ENCODE measurements at regions not wholly inside any gene's neighbourhood (a gene's known extent, or its start where the extent isn't known, plus 50 kb on each side); places are given as distances from the start of the nearest gene placed in this dataset.
"Not testable (repeated sequence)": the region's sequence is repeated elsewhere in the genome, so short reads cannot be mapped to it uniquely, and the experiment has no call there.

DNA sequence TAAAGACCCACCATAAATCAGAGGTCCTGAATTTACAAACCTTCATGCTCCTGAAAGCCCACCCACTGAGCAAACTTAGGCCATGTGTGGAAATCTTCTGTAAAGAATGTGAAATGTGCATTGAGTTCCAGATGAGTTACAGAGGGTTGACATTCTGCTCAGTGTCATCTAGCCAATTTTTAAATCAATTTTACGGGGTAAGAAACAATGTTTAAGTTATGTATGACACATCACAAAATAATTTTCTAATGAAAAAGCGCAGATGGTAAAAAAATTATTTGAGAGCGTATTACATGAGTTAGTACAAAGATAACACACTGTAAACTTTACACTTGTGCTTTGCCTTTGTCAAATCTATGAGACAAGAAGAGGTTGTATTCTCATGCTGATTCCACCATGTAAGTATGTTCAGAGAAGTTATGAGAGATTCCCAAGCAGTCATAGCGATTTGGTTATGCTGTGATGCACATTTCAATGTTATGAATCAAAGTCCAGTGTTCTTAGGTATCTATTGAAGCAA is 446.3 kb downstream of the ADCYAP1 start:
- DNase-seq (ENCODE audit: missing footprints) (no peak), ATAC-seq (no peak)
- intact Hi-C loops (cut with DNase I): no loop called here

DNA sequence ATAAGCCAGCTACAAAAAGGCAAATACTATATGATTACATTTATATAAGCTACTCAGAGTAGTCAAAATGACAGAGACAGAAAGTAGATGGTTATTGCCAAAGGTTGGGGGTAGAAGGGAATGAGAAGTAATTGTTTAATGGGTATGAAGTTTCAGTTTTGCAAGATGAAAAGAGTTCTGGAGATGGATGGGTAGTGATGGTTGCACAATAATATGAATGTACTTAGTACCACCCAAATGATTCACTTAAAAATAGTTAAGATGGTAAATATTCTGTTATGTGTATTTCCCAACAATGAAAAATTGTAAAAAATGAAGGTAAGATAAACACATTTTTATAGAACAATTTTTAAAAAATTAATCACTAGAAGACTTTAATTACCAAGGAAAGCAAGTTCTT is 448.4 kb downstream of the ADCYAP1 start:
- ATAC-seq: no peak
- DNase-seq (ENCODE audit: missing footprints): no peak
- intact Hi-C loops (cut with DNase I): no loop called here

DNA sequence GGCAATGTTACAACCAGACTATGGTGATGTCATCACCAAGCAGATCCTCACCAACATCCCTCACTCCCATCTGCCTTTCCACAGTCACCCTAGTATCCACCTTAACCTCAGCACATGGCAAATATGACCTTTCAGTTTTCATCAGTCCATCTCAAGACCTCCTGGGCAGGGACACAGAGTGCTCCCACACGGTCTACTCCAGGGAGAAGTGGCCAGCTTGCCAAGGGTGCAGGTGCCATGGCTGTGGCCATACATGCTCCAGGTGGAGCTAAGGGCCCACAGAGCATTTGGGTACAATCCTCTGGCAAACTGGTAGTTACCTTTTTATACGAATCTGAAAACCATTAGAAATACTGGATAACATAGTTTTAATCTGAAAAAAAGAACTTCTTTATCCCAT is 453.1 kb downstream of the ADCYAP1 start:
- DNase-seq (ENCODE audit: missing footprints) (peak; percentile 66), ATAC-seq (no peak)
- intact Hi-C loops (cut with DNase I): no loop called here

DNA sequence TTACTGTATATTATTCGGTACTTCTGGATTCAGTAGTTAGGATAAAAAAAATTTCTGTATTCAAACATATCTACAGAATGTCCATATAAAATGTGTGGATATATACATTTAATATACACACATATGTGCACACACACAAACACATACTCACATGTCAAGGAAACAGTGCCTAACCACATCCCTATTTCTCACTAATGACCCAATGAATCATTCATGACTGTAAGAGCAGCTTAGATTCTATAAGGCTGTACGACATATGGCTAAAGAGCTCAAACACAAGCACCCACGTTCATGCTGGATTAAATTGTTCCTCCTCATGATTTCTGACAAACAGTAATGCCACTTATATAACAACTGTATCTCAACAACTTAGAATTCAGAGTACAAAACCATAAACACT is 457.3 kb downstream of the ADCYAP1 start:
- DNase-seq (ENCODE audit: missing footprints): no peak
- intact Hi-C loops (cut with DNase I): no loop called here
- ATAC-seq: no peak

DNA sequence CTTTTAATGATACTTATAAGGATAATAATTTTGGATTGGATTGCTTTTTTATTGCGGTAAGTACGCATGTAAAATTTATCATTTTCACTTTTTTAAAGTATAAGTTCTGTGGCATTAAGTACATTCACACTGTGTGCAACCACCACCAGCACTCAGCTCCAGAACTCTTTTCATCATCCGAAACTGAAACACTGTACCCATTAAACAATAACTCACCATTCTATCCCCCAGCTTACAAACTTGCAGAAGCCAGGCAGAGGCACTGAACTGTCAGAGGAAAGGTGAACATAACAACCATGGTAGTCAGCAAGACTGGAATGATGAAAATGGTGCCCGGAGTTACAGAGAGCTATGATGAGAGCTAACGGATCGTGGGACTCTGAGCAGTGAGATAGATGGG is 465.9 kb downstream of the ADCYAP1 start:
- intact Hi-C loops (cut with DNase I): no loop called here
- DNase-seq (ENCODE audit: missing footprints) (no peak), ATAC-seq (no peak)

DNA sequence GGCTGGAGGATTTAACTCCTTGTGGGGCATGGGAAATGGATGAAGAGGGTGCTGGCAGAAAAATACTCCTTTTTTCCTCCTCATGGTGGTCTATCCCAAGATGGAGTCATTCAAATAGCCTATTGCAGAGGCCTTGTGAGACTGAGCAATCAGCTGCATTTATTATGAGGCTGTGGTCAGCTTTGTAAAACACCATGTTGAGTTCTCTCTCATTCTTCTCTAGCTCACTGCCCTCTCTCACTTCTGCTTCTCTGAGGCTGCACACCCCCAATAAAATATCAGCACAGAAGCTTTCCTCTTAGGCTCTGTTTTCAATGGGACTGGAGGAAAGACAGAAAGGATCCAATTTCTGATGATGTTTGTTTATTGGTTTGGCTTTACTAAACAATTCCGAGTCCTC is 467.1 kb downstream of the ADCYAP1 start:
- intact Hi-C loops (cut with DNase I): no loop called here
- no peak for DNase-seq (ENCODE audit: missing footprints)
- no peak for ATAC-seq

DNA sequence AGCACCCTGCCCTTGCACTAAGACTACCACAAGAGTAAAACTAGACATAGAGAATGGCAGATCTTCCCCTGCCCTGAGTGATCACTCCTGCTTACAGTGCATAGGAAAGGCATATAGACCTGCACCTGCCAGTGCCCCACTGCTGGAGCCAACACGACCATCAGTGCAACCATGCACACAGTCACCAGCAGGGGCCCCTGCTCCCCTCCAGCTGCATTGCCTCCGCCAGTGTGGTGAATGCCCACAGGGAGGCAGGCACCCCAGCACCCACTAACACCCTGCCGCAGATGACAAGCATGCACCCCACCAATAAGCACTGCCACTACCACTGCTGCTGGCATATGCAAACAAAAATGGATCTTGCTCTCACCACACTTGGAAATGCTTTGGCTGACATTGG is 478.8 kb downstream of the ADCYAP1 start:
- DNase-seq (ENCODE audit: missing footprints) (no peak), ATAC-seq (no peak)
- intact Hi-C loops (cut with DNase I): no loop called here

DNA sequence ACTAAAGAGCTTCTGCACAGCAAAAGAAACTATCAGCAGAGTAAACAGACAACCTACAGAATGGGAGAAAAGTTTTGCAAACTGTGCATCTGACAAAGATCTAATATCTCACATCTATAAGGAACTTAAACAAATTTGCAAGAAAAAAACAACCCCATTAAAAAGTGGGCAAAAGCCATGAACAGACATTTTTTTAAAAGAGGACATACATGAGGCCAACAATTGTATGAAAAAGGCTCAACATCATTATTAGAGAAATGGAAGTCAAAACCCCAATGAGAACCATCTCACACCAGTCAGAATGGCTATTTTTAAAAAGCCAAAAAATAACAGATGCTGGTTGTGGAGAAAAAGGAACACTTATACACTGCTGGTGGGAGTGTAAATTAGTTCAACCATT is 483.8 kb downstream of the ADCYAP1 start:
- ATAC-seq; DNase-seq (ENCODE audit: missing footprints); intact Hi-C loops (cut with DNase I): not testable (repeated sequence)

DNA sequence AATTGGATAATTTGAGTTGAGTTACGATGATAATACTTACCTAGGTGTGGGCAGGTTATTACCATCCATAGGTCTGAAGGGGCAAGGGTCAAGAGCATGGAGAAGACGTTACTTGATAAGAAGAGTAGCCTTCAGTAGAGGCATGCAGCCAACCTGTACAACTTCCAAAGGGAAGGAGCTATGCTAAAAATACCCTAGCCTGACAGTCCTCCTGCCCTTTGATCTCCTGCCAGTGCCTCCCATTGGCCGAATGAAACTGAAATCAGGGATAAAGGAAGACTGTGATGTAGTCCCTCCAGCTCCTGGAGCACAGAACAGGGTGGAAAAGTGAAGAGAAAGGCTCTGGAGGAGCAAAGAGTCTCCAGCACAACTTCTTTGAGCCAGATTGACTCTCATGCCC is 487.4 kb downstream of the ADCYAP1 start:
- intact Hi-C loops (cut with DNase I): no loop called here
- DNase-seq (ENCODE audit: missing footprints) (no peak), ATAC-seq (no peak)

DNA sequence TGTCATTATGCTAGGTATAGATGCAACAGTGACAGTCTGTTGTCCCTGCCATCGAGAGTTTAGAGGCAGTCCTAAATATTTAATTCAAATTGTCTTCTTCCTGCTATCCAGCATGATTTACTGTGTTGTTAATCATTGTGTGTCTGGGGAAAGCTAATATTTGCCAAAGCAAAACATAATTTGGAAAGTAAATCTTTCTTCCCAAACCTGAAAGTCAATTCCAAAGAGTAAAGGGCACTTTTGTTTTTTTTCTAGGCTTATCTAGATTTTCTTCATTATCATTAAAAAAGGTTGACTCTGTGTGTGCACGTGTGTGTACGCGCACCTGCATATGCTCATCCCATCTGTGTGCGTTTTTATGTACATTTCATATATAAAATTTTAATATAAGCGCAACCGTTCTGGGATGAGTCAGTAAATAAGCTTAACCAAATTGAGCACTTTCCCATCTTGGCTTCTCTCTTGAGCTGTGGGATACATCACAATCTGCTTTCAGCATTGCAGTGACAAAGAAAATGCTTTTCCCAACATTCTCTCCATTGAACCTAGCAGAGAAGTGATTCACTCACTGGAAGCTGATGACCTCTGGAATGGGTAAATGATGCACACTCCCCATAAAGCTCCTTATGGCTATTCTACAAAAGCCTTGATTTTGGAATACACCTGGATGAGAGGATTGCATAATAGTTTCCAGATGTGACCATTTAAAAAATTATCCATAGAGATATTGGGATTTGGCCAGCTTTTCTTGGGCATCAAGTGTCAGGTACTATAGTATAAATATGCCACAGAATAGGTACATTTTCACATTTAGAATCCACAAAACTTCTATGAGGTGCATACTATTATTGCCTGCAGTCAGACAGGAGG is 488.4 kb downstream of the ADCYAP1 start:
- no peak for ATAC-seq
- no peak for DNase-seq (ENCODE audit: missing footprints)
- intact Hi-C loops (cut with DNase I): no loop called here

DNA sequence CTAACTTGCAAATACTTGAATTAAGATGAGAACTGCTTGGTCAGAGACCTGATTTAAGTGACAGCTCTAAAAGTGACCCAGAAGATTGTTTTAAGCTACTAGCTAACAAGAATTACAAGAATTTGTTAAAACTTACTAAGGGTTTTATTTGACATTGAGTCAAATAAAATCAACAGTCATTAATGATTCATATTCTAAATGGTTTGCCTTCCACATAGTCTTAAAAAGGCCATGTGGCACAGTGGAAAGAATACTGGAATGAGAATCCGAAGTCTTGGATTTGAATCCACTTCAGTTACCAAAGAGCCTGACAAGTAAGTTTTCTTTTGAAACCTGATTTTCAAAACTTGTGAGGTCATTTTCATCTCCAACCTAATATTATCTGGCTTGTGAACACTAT is 489.3 kb downstream of the ADCYAP1 start:
- ATAC-seq (no peak), DNase-seq (ENCODE audit: missing footprints) (no peak)
- intact Hi-C loops (cut with DNase I): no loop called here

DNA sequence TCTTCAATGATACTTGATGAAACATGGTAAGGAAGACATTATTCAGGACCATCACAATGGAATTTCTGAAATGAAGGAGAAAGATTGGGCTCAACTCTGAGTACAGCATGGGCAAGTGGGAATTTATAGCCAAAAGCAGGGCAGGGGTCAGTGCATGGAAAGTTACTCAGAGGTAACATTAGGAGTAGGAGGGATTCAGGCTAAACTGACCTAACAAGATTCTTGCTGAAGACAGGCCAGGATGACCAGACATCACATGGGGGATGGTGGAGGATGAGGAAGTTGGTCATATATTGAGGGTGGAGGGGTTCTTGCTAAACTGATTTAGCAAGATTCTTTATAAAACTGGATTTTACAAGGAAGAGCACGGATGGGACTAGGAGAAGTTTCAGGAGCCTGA is 489.8 kb downstream of the ADCYAP1 start:
- ATAC-seq (no peak), DNase-seq (ENCODE audit: missing footprints) (no peak)
- intact Hi-C loops (cut with DNase I): no loop called here

DNA sequence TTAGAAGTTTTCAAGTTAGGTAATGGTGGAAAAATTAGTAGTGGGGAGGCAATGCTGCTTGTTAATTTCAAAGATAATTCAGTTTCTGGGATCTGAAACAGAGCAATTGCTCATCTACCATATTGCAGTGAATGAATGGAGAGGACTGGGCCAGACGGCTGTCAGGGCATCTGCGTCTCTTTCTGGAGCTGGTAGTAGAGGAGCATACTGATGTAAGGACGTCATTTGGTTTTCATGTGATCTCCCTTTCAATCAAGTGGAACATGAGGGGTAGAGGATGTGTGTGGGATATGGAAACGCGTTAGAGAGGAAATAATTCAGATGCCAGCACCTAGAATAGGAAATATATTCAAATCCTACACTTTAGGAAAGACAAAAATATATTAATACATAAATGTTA is 490.3 kb downstream of the ADCYAP1 start:
- no peak for DNase-seq (ENCODE audit: missing footprints)
- no peak for ATAC-seq
- intact Hi-C loops (cut with DNase I): no loop called here

DNA sequence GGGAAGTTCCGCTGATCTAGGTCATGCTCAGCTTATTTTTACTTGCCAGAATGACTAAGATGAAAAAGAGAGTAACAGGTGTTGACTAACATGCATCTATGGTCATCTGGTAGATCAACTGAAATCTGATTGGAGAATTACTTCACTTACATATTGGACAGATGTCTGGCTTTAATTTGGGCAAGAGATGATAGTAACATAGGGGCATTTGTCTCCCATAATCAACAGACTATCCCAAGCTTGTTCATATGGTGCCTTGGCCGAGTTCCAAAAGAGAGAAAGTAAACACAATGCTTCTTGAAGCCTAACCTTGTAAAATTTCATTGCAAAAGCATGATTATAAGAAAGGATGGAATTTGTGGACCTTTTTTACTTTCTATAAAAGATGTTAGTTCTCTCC is 503.7 kb downstream of the ADCYAP1 start:
- ATAC-seq (no peak), DNase-seq (ENCODE audit: missing footprints) (no peak)
- intact Hi-C loops (cut with DNase I): no loop called here

DNA sequence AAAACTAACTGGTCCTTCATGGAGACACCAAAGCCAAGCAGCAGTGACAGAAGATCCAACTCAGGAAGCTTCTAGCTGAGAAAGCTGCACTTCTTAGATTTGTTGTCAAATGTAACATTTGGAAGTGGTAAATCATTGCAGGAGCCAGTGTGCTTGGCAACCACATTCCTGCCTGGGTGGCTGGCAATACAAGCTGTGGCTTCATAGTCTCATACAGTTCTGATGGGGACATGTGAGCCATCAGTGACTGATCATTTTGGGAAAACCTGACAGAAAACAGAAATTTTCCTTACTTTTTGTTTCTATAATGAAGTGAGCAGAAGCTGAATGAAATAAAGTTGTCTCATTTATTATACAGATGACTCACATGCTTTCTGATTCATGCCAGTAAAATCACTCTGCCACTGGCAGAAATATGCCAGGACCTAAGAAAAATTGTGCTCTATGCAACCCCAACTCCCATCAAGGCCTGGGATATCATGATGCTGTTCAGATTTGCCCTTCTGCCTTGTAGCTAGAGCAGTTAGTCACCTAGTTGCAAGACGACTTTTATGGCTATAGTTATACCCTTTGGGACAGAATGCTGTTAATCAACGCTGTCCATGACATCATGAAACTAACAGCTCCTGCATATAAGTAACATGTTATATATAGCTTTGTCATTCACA is 508.1 kb downstream of the ADCYAP1 start:
- intact Hi-C loops (cut with DNase I): no loop called here
- DNase-seq (ENCODE audit: missing footprints): no peak
- no peak for ATAC-seq

DNA sequence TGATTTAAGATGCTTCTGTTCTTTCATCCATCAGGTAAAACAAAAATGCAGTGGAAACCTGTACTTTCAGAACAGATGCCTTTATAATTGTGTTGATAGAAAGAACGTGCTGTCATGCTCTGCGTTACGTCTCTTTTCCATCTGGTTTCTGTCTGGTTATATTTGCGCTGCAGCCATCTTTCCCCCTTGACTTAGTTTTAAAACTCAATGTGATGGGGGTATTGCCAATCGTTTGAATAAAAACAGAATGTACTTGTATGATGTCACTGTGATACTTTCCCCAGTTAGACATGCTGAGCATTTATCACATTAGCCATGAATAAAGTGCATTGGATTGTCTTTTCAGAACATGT is 508.6 kb downstream of the ADCYAP1 start:
- intact Hi-C loops (cut with DNase I): no loop called here
- no peak for ATAC-seq
- no peak for DNase-seq (ENCODE audit: missing footprints)

DNA sequence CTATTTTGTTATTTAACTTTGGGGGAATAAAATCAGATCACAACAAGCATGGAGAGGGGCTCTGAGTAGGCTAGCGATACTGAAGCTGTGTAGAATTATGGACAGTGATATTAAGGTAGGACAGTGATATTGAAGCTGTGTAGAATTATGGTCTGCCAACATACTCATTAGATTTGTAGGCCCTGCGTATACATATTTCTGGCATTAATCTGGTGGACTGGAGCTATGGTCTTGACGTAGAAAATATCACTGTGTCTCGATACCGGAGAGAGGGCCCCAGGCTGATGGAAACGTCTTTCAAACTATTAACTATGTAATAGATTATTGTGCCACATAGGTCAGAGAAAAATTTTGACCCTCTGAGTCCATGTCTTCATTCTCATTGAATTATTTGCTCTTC is 511.4 kb downstream of the ADCYAP1 start:
- no peak for DNase-seq (ENCODE audit: missing footprints)
- intact Hi-C loops (cut with DNase I): no loop called here
- no peak for ATAC-seq

DNA sequence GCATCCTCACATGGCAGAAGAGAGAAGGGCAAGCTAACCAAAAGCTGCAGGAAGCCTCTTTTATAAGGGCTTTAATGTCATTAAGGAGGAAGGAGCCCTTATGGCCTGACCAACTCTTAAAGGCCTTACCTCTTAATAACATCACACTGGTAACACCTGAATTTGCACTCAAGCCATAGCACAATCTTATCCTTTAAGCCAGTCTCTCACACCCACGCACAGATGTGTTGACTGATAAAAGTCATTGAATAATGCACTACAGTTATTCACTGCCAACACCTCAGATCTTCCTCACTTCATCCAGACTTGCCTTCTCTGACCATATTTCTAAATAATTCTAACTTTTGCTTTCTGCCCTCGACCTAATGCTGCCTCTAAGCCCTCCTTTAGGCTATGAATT is 516.8 kb downstream of the ADCYAP1 start:
- no peak for DNase-seq (ENCODE audit: missing footprints)
- intact Hi-C loops (cut with DNase I): no loop called here
- ATAC-seq: no peak

DNA sequence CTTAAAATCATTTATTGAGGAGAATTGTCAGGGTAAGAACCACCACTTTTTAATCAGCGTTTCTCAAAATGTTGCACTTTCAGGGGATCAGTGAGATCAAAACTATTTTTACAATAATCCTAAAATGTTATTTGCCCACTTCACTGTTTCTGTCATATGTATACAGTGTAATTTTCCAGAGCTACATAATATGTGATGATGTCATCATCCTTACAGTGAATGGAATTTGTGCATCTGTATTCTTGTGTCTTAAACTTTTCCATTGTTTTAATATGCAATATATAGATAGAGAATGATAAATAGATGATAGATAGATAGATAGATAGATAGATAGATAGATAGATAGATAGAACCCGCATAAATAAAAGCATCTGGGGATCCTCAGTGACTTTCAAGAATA is 518.0 kb downstream of the ADCYAP1 start:
- ATAC-seq (no peak), DNase-seq (ENCODE audit: missing footprints) (no peak)
- intact Hi-C loops (cut with DNase I): no loop called here

DNA sequence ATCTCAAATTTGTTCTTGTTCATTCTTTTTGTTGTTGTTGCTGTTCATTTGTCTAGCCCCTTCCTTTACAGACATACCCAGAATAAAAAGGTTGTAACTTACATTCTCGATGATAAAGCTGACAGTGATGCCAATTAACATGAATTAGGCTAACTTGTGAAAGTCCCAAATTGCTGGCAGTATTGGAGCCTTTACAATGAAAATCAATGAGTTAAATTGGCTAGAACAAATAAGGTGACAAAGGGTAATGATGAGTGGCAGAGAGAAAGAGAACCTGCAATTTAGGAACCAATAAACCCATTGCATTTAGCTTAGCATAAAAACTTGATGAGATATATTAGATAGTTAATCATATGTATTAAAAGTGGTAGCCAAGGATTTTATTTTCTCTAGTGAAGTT is 521.0 kb downstream of the ADCYAP1 start:
- no peak for ATAC-seq
- intact Hi-C loops (cut with DNase I): no loop called here
- DNase-seq (ENCODE audit: missing footprints): no peak

DNA sequence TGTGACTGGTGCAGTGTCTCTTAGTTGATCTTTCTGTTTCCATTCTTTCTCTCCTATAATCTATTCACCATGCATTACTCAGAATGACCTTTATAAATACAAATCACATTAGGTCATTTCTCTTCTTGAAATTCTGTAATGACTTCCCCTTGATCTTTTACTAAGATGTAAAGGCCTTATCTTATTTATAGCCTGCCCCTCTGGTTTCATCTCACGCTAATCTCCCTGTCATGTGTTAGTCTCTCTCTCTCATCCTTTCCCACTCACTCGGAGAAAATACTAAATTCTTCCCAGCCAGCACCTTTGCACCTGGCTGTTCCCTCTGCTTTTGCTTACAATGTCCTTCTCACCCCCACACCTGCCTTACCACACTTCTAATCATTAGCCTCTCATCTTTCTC is 530.8 kb downstream of the ADCYAP1 start:
- ATAC-seq (no peak), DNase-seq (ENCODE audit: missing footprints) (no peak)
- intact Hi-C loops (cut with DNase I): no loop called here
